ELR (cell line): ENCODE measurements at regions not wholly inside any gene's neighbourhood (a gene's known extent, or its start where the extent isn't known, plus 50 kb on each side); places are given as distances from the start of the nearest gene placed in this dataset.

Experiments used
- DNase-seq: peaks from one replicate; pipeline ENCODE4 v3.0.0-alpha.2; 2015; ENCODE audit warnings: low read depth

- no peak for DNase-seq
Measured at GRCh38 chr3:118435851-118436350, 598.7 kb downstream of the IGSF11 start.

- no peak for DNase-seq
Measured at GRCh38 chr3:118436697-118437262, 597.9 kb downstream of the IGSF11 start.

- no peak for DNase-seq
Measured at GRCh38 chr3:118445036-118445435, 589.6 kb downstream of the IGSF11 start.

- DNase-seq: no peak
Measured at GRCh38 chr3:118447339-118447738, 587.3 kb downstream of the IGSF11 start.

GRCh38 chr3:118466795-118467330 lies 567.8 kb downstream of the IGSF11 start:
- DNase-seq: no peak

GRCh38 chr3:118468801-118469200 lies 565.8 kb downstream of the IGSF11 start:
- no peak for DNase-seq

GRCh38 chr3:118472586-118472985 lies 562.1 kb downstream of the IGSF11 start:
- no peak for DNase-seq

- DNase-seq: no peak
Measured at GRCh38 chr3:118473343-118473742, 561.3 kb downstream of the IGSF11 start.

GRCh38 chr3:118476885-118477618 lies 557.6 kb downstream of the IGSF11 start:
- no peak for DNase-seq

GRCh38 chr3:118477768-118478167 lies 556.9 kb downstream of the IGSF11 start:
- no peak for DNase-seq

GRCh38 chr3:118478706-118479276 lies 555.9 kb downstream of the IGSF11 start:
- DNase-seq: no peak

- no peak for DNase-seq
Measured at GRCh38 chr3:118479376-118479775, 555.3 kb downstream of the IGSF11 start.

- DNase-seq: no peak
Measured at GRCh38 chr3:118480101-118480860, 554.4 kb downstream of the IGSF11 start.

GRCh38 chr3:118485693-118486092 lies 549.0 kb downstream of the IGSF11 start:
- no peak for DNase-seq

- no peak for DNase-seq
Measured at GRCh38 chr3:118487734-118488133, 546.9 kb downstream of the IGSF11 start.

- DNase-seq: no peak
Measured at GRCh38 chr3:118488732-118489131, 545.9 kb downstream of the IGSF11 start.

GRCh38 chr3:118495206-118495605 lies 539.4 kb downstream of the IGSF11 start:
- no peak for DNase-seq

GRCh38 chr3:118497274-118497673 lies 537.4 kb downstream of the IGSF11 start:
- DNase-seq: no peak

- no peak for DNase-seq
Measured at GRCh38 chr3:118501152-118501551, 533.5 kb downstream of the IGSF11 start.

- no peak for DNase-seq
Measured at GRCh38 chr3:118504906-118505305, 529.7 kb downstream of the IGSF11 start.

- DNase-seq: no peak
Measured at GRCh38 chr3:118505784-118506183, 528.9 kb downstream of the IGSF11 start.

- no peak for DNase-seq
Measured at GRCh38 chr3:118511402-118511801, 523.2 kb downstream of the IGSF11 start.
